HG02852 (cell line): ENCODE measurements at regions not wholly inside any gene's neighbourhood (a gene's known extent, or its start where the extent isn't known, plus 50 kb on each side); places are given as distances from the start of the nearest gene placed in this dataset.
"Not testable (repeated sequence)": the region's sequence is repeated elsewhere in the genome, so short reads cannot be mapped to it uniquely, and the experiment has no call there.

Source experiments
- ATAC-seq: cut with Tn5 transposase; IDR thresholded peaks from one replicate; pipeline ENCODE4 v1.9.1; 2021; ENCODE audit warnings: mild to moderate bottlenecking, moderate library complexity; ENCODE audit not compliant: unreplicated experiment

DNA sequence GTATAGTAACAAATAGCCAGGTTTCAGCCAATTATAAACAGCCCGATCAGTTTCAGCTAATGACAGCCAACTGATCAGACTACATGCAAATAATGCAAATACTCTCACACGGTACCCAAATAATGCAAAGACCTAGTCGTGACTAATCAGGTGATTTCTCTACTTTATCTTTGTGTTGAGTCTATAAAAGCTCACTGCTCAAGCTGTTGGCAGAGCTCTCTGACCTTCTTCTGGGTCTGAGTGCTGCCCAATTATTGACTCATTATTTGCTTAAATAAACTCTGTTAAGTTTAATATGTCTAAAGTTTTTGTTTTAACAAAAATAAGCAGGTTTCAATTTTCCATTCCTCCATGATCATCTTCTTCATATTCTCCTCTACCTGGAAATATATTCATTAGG, 1971.7 kb downstream of the SUCLG1 start:
- no peak for ATAC-seq

DNA sequence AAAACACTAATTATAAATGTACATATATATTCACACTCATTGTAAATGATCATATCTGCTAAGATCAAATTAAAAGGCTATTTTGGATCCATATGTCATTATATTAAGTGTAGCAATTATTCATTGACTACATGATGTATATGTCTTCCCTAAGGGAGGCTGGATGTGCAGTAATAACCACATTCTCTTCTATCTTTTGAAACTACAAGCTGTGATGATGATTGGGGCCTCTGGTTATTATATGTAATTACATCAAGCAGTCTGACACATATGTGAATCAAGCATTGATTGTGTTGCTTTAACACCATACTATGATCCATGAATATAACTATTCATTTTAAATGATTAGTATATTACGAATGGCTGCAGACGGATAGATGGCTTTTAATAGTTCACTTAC, 1973.4 kb downstream of the SUCLG1 start:
- no peak for ATAC-seq

DNA sequence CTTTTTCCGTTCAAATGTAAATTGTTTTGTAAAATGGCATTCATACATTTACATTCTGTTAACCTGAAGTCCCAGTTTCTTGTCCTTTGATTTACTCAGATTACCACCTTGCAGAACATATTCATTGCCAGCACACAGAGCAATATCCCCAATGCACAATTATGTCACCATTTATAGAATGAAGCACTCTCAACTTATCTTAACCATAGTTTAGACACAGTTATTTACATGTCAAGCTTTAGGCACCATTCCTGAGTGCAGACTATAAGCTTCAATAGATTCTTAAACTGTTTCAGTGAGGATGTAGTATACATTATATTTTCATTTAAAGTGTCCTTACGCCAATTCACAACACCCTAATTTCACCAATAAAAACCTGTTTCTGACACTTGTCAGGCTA, 1977.9 kb downstream of the SUCLG1 start:
- no peak for ATAC-seq

DNA sequence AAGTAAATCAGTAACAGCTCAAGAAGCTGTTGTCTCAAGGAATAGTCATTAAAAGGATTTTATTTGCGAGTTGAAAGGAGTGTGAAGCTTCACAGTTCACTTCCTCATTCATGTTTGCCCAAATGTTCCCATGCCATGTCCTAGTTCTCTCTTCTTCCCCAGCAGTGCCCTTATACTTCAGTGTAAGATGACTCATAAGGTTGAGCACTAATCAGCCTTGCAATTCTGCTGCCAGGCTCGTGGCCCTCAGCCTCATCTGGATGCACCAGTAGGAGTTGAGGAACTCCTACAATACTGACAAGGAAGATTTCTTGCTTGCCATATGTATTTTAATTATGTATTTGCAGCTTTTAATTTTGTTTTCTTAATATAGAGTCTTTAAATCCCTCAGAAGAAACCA, 1980.4 kb downstream of the SUCLG1 start:
- ATAC-seq: no peak

DNA sequence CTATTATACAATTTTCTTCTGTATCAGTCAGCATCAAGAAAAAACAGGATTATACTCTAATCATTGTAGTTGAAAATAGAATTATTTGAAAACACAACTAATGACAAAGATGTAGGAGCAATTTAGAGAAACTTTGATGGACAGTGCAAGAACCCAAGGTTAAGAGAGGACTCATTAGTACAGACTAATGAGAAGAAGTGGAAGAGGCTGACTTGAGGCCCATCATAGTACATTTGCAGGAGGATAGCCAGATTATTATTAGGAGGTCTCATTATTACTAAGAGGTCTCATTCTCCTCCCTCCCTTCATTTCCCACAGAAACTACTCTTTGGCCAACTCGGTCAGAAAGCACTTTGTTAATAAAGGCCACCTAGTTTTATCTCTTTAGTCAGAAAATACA, 1983.0 kb downstream of the SUCLG1 start:
- ATAC-seq: no peak

DNA sequence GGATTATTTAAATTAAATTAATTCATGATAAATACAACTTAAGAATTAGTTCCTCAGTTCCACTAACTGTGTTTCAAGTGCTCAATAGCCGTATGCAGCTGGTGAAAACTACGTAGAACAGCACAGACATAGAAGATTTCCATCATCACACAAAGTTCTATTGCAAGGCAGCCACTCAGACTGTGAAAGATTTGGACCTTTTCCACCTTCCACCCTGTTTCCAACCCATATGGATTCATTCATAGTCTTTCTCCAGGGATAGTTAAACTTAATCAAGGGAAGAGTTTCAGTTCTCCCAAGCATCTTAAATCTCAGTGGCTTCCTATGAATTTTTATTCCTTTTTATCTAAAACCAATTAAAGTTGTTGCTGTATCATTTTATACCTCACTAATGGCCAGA, 2030.8 kb downstream of the SUCLG1 start:
- ATAC-seq: no peak

DNA sequence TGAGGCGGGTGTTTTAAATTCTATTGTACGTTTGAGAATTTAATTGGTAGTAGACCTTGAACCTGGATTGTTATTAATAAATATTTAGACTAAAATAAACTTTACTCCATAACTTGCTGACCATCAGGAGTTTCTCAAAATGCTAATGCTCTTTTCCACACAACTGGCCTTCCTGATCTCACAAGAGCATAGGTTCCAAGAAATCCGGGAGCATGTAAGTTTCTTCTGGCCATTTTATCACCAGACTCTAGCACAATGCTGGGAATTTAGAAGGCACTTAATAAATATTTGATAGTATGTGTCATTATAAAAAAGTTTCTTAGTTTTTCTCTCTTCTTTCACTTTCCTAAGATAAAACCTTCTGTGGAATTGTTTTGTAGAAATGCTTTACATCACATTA, 2047.1 kb downstream of the SUCLG1 start:
- ATAC-seq: no peak

DNA sequence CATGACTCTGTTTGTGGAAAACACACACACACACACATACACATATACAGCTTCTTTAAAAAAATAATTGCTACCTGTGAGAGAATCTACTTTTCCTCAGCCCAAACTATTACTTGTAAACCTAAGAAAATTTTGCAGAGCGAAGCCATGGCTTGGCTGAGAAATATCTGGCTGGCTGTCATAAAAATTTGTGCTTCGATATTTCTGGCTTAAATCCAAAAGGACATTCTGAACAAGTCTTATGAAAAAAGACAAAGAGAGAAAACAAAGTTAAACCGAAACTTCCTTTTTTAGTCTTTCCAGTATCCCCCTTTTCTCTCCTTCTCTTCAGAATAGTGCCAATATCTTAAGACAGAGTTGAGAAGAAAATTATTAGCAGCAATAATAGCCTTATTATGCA, 2048.0 kb downstream of the SUCLG1 start:
- ATAC-seq: no peak

DNA sequence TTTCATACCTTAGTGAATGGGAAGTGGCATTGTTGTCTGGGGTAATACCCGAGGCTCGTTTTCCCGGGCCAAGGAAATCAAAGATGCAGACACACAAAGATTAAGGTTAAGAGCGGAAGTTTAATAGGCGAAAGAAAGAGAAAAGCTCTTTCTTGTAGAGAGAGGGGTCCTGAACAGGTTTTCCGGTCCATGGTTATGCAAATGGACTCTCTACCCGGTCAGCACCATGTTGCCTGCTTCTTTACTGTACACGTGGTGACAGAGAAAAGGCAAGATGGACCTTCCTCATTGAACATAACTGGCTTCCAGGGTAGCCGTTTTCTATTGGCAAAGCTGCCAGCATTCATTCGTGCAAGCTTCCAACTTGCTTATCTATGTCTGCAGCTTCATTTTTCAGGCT, 2063.5 kb downstream of the SUCLG1 start:
- ATAC-seq: no peak

DNA sequence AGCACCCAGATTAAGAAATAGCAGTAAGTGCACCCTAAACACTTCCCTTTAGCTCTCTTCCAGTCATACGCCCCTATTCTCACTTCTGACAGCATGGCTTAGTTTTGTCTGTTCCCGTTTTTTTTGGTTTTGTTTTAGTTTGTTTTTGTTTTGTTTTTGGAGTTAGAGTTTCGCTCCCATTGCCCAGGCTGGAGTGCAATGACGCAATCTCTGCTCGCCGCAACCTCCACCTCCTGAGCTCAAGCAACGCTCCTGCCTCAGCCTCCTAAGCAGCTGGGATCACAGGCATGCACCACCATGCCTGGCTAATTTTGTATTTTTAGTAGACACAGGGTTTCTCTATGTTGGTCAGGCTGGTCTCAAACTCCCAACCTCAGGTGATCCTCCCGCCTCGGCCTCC, 2067.7 kb downstream of the SUCLG1 start:
- no peak for ATAC-seq

DNA sequence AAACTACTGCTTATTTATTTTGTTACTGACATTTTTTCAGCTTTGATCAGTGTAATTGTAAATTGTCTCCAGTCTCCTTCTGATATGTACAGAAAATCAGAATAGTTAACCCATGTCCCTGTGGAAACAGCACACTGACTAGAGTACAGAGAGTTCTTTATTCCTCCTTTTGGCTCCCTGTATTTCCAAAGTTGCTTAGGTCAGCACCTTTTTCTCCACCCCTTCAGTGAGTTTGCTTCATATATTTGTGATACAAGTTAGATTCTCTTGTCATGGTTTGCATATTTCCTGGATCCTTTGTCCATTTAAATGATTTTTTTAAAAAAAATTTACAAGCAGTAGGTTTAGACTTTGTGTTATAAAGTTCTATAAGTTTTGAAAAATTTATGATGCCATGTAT, 2051.1 kb upstream of the LRRTM1 start:
- no peak for ATAC-seq

DNA sequence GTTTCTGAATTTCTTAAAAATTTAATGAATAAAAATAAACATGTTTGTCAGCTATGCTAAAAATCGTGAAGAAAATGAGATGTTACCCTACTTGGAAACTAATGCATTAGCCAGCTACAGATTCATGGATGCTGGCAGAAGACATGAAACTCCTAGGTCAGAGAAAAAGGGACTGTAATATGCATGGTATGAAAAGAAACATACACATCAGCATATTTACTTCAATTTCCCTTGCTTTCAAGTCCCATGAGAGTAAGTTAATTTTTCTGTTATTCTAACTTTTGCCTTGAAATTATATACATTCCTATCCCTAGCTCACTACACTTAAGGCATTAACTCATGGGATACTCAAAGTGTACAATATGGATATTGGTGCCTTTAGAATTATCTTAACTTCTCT, 2041.4 kb upstream of the LRRTM1 start:
- ATAC-seq: no peak

DNA sequence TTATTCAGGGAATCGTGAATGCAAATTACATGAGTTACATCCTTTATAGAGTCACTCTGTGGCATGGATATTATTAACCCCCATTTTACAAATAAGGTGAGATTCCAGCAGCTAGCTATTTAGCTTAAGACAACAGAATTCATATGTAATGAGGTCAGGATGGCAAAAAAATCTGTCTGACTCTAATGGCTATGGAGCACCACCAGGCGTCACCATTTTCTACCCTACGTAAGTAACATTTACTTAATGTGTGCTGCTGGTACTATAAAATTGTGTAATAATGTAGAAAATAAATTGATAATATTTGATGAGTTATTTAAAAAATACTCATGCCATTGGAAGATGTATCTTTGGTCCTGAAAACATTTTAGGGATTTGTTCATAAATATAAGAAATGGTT, 2040.1 kb upstream of the LRRTM1 start:
- no peak for ATAC-seq

DNA sequence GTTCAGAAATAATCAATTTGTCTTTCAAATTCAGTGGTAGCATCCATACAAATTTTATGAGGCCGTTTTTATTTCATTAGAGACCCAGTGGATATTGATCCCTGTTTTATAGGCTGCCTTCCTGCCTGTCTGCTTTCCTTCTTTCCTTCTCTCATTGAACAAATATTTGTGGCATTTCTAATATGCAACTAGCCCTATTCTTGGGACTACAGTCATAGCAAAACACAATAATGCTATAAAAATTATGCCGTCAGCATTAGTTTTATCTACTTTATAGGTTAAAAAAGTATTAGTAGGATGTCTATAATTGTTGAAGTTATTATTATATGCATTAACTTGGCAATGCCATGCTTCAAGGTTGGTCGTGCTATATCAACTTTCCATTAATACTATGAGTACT, 2037.8 kb upstream of the LRRTM1 start:
- no peak for ATAC-seq

DNA sequence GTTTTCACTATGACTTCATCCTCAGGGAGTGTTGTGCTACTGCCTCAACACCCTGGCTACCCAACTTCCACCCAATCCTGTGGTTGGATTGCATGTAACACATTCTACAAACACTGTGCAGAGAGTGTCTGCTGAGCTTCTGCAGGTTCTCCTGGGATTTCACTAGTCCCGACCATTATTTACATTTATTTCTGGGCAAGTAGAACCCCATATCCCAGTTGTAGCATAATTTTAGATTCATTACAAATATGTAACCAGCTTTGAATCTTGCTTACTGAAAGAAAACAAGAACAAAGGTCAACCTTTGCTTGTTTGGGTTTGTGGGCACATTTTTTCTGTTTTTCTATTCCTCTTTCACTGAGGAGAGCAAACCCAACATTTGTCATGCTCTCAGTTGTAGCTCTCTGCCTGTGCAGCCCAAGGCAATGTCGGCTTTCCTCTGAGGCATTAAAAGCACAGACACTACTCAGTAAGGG, 2036.1 kb upstream of the LRRTM1 start:
- ATAC-seq: no peak

DNA sequence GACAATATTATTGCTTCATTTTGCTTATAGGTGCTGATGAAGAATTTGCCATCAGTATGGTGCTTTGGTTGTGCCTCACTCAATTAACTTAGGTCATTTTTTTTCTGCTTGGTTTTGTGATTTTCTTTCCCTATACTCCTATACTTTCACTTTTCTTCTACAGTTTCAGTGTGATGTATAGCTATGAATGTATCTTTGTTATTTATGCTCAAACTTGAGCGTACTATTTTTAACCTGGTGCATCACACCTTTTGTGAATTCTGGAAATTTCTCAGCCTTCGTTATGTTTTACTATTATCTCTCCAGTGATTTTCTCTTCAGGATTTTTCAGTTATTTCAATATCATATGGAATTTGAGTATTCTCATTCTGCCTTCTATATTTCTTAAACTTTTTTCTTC, 2035.3 kb upstream of the LRRTM1 start:
- no peak for ATAC-seq

DNA sequence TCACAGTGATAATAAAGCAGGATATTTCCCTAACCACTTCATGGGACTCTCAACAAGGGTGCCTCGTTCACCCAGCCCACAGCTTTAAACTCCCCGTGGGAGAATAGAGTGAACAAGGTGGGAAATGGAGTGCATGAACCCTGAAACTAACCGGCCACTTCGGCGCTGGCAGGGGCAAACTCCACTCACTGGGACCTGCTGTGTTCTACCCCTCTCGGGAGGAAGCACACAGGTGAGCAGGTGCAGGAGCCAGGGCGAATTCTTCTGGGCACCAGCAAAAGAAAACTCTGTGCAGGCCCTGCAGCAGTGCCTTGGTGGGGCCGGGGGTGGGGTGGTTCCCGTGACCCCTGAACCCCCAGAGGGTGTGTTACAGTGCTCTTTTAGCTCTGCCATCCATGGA, 2029.1 kb upstream of the LRRTM1 start:
- no peak for ATAC-seq

DNA sequence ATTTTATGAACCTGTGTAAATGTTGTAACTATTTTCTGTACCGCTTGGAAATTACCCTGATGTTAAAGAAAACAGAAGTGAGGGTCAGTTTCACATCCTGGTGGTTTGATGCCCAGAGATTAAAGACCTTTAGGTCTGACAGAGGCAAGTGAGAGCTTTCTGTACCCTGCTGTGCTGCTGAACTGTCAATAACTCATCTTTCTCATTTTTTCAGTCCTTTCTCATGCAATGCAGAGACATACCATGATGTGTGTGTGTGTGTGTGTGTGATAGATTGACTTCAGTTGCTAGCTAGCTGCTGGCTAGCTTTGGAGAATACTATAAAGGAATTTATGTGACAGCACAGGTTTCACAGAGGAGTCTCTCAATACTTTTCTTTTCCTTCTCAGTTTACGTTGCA, 2025.6 kb upstream of the LRRTM1 start:
- ATAC-seq: no peak

DNA sequence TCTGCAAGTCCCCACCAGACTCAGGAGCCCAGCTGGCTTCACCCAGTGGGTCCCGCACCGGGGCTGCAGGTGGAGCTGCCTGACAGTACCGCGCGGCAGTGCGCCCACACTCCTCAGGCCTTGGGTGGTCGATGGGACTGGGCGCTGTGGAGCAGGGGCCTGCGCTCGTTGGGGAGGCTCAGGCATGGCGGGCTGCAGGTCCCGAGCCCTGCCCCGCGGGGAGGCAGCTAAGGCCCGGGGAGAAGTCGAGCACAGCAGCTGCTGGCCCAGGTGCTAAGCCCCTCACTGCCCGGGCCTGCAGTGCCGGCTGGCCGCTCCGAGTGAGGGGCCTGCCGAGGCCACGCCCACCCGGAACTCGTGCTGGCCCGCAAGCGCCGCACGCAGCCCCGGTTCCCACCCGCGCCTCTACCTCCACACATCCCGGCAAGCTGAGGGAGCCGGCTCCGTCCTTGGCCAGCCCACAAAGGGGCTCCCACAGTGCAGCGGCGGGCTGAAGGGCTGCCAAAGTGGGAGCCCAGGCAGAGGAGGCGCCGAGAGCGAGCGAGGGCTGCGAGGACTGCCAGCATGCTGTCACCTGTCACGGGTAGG, 2021.7 kb upstream of the LRRTM1 start:
- not testable (repeated sequence) for ATAC-seq

DNA sequence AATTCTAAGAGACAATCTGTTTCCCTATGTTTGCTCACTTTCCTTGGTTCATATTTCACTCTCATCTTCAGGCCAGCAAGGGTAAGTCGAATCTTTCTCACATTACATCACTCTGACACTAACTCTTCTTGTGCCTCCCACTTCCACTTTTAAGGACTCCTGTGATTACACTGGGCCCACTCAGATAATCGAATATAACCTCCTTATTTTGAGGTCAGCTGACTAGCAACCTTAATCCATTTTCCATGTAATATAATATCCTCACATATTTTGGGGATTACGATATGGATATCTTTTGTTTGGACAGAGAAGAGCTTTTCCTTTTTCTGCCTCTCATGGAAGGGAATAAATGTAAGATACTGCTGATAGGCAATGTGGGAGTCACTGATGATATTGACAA, 2015.7 kb upstream of the LRRTM1 start:
- no peak for ATAC-seq

DNA sequence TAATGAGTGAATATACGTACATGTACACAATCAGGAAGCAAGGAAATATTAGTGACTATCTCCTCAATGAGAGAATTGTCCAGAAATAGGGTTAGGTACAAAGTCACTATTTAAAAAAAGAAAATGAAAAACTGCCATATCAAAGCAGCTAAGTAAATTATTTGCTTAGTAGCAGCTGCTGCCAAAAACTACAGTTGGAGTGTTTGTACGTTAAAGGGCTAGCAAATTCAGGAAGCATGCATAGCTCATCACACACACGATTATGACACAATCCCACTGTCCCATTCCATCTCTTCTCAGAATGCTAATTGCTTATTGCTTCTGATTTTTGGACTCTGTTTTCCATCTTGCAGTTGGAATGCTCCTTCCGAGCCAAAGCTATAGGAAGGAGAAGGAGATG, 2012.5 kb upstream of the LRRTM1 start:
- ATAC-seq: no peak

DNA sequence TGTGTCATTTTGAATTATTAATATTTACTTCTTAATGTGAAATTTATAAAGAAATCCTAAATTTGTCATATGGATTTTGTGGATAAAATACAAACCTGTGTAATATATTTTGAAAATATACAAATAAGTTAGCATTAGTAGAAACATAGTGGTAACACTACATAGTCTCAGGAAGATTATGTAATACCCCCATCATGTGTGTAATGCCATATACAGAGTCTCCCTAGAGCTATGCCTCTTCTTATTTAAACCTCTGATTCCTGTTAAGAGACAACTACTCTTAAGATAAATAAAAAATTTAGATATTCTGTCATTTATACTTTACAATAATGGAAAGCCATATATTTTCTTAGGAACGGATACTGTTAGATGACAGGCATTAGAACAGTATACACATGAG, 2012.0 kb upstream of the LRRTM1 start:
- ATAC-seq: no peak

DNA sequence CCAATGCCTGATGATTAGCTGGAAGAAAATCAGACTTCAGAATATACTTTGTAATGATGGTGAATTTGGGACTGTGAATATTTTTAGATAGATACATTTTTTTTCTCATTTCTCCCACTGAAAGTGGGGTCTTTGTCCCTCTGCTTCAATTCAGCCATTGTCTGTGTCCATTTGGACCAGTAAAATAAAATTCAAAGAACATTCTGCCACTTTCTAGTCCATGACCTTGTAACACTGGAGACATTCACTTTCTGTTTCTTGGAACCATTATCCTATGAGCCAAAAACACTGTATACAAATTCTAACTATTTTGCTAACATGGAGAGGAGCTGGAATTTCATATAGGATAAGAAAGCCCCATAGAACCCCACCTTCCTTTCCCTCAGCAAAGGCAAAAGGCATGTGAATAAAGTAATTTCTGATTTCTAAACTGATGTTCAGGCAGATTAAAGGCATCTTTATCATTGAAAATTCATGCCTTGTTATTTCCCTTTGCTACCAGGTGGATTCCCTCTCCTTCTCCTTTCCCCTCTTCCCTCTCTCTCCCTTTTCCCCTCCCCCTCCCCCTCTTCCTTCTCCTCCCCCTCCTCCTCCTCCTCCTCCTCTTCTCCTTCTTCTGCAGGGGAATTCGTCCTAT, 2010.4 kb upstream of the LRRTM1 start:
- ATAC-seq: no peak
